IPS-NIHi7 (cell line): ENCODE measurements at regions not wholly inside any gene's neighbourhood (a gene's known extent, or its start where the extent isn't known, plus 50 kb on each side); places are given as distances from the start of the nearest gene placed in this dataset.

Source experiments
- DNase-seq: peaks from one replicate; pipeline ENCODE4 v3.0.0; 2012; ENCODE audit warnings: mixed read lengths; ENCODE audit errors: extremely low spot score

DNA sequence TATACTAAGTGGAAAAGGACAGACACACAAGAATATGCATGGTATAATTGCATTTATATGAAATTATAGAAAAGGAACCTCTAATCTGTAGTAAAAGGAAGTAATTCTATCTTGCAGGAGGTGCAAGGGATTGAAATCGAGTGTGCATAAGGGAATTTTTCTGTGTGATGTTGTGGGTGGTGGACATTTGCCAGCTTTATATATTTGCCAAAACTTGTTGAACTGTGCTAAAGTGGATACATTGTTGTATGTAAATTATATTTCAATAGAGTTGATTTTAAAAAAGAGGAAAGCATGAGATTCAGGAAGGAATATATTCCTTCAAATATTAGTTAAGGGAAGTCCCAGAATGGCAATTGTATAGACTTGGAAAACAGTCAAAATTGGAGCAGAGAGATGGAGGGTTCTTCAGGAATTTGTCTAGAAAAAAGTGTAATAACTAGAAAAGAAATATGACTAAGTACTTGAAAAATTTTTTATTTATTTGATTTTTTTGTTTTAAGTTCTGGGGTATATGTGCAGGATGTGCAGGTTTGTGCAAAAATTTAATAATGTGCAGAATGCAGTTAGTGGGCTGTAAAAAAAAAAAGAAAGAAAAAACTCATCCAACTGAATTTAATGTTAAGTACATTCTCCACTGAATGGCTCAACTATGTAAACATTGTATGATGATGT, 96.1 kb downstream of the ARL4A start:
- no peak for DNase-seq

DNA sequence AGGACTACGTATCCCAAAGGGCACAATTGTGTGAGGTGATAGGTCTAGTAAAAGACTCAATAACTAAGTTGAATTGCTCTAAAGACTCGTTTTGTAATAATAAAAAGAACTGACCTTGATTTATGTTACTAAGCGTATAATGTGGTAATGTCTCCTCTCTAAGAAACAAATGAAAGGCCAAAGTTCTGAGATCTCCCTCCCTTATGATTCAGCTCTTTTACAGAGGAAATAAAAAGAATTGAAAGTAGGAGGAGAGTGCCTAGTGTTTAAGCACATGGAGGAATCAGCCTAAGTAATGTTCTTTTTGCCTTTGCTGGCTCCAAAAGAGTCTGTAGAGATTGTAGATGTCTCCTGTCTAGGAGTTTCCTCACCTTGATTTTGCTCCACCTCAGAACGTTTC, 98.0 kb downstream of the ARL4A start:
- DNase-seq, result no peak

DNA sequence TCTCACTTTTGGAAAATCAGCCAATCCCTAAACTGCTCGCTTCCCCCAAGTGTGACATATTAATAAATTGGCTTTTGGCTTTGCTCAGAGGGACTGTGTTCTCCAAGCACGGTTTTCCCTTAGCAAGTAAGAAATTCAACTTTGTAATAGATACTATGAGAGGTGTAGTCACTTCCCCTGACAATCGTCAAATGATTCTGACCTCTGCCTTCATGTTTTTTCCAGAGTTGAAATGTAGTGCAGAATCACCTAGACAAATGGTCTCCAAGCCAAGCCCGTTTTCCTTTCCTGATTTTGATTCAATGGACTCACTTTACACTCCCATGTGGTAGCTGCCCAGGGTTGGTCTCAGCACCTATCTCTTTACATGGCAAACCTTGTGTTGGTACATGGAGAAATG, 99.1 kb downstream of the ARL4A start:
- no peak for DNase-seq

DNA sequence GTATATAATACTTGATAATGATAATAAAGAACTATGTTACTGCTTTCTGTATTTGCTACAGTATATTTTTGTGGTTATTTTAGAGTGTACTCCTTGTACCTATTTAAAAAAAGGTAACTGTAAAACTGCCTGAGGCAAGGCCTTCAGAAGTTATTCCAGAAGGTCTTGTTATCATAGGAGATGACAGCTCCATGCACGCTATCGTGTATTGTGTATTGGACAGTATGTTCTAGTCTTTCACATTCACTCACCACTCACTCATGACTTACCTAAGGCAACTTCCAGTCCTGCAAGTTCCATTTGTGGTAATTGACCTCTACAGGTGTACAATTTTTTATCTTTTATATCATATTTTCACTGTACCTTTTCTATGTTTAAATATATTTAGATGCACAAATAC, 100.7 kb downstream of the ARL4A start:
- no peak for DNase-seq

DNA sequence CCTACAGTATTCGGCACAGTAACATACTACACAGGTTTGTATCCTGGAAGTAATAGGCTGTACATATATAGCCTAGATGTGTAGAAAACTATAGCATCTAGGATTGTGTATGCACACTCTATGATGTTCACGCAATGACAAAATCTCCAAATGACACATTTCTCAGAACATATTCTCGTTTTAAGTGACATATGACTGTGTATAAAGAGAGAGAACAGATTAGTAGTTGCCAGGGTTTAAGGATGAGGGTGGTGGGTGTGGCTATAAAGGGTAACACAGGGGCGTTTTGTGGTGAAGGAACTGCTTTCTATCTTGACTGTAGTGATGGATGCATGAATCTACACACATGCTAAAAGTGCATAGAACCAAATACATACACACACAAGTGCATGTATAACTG, 101.2 kb downstream of the ARL4A start:
- no peak for DNase-seq

DNA sequence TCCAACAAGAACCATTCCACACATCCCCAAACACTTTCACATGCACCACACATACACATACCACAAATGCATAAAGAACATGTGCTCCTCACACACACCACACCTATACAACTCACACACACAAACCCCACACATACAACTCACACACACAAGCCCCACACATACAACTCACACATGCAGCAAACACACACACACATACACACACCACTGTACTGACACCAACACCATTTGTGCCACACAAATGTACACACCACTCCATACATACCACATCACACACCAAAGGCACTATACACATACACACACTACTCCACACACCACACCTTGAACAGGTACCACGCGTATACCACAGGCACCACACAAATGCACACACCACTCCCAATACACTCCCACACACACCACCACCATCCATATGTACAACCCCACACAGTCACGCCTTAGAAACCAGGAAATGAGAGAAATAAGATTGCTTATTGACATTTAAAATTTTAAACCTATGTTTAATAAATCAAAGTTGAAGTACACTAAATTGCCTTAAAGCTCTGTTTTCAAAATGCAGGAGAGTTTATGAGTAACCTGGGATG, 107.4 kb downstream of the ARL4A start:
- DNase-seq, result no peak

DNA sequence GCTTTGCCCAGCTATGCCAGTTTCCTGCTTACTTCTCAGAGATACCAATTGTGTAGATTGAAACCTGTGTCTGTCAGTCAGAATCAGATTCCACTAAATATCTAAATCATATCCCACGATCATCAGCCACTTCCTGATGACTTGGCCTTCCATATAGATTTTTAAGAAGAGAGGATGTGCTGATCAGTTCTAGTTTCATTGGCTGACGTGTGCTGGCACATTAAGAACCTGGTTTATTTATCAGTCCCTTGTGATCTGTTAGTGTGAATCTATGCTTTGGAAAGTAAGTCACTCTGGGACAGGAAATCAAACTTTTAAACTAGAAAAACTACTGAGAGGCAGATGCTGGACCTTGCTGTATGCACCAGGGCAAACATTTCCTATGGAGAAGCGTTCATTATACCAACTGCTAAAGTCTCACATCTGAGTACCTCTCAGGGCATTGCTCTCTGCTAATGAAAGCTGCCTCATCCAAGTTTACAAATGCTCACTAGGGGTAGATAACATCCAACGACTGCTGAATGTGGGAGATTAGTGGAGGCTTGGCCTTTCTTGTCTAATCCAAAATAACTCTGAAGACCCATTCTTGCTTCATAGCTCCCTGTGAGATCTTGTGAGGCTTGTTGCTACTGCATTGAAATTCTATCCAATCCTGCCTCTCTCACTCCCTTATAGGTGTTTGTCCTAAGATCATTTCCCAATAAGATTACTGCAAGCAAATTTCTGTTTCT, 109.1 kb downstream of the ARL4A start:
- no peak for DNase-seq

DNA sequence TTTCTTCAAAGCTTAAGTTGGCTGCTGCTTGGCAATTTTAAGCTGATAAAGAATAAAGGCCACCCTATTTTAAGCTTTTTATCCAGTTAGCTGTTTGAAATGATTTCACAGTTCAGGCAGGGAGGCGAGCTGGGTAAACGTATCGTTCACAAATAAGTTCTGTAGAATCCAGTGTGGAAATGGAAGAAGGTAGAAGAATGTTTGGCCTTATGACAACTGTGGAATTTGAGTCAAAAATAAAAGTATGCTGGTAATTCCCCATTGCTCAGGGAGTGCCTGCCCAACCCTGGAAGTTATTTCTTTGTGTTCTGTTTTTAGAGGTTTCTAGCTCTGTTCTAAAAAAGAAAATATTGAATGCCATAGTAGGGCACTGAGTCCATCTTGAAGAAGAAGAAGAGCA, 113.1 kb downstream of the ARL4A start:
- no peak for DNase-seq

DNA sequence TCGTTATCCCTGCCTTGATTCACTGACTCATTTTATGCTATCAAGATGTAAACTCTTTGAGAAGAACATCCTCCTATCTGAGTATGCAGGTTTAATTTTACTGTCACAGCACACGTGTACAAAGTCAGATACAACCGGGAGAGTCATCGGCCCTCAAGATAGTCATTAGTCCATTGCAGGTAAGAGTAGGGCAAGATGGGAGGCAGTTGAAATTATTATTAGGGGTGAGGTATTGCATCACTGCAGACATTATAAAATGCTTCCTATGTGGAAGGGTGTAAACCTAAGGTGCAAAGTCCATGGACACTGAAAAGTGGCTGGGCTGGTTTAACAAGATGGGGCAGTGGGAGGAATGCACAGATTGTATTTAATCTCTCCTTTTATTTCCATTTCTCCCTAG, 113.7 kb downstream of the ARL4A start:
- DNase-seq, result no peak

DNA sequence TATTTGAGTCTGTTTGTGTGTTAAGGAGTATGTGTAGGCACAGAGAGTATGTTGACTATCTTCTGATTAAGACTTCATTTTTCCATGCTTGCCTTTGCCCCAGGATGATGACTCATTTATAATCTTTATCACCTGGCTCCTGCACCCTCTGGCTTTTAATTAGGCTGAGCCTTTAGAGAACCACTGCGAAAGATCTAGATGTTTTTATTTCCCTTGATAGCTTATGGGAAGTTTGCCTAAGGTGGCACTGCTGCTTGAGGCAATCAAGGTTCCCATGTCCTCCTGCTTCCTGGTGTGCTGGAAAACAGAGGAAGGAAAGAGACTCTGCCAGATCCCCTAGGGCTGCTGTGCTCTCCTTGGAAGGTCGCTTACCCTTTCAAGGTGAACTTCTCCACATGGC, 114.6 kb downstream of the ARL4A start:
- no peak for DNase-seq

DNA sequence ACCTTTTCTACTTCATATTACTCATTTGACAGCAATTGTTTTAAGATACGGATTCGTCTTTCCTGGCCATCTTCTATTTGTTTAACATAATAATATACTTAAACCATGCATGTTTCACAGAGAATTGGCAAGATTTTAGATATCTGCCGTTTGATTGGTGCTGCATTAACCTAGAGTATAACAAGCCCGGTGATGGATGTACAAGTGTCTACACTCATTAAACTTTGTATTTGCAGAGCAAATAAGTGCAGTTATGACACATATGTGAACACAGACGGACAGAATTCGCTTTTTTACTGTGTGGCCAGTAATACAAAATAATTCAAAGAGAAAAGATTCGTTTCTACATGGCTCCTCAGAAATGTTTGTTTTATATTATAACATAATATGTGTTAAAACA, 116.1 kb downstream of the ARL4A start:
- no peak for DNase-seq

DNA sequence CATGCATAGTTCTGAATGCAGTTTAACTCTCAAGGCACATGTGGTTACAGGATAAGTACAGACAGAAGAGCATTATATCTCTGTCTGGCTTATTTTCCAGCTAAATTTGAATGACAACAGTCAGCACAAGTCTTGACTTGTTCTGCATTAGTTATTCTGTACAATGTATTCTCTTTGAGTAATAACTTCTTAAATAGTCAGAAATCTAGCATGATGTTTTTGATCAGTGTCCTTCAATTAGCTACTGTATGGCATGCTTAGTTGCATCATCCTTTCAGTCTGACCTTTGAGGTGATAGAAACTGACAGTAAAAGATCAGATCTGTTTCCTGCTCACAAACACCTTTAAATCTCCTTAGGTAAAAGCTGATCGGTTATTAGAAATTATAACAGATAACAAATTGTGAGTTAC, 118.1 kb downstream of the ARL4A start:
- DNase-seq, result no peak

DNA sequence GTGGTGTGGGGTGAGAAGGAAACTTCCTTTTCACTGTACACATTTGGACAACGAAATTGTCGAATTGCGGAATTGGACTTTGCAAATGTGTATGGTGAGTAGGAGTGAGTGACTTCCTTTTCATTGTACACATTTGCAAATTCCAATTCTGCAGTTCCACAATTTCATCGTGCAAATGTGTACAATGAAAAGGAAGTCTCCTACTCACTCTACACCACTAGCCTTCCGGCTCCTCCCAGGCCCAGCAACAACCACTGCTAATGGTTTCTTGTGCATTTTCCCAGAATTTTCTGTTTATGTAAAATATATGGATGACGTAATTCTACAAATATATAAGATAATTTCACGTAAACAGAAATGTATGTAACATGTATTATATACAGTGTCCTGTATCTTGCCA, 118.5 kb downstream of the ARL4A start:
- DNase-seq, result no peak

DNA sequence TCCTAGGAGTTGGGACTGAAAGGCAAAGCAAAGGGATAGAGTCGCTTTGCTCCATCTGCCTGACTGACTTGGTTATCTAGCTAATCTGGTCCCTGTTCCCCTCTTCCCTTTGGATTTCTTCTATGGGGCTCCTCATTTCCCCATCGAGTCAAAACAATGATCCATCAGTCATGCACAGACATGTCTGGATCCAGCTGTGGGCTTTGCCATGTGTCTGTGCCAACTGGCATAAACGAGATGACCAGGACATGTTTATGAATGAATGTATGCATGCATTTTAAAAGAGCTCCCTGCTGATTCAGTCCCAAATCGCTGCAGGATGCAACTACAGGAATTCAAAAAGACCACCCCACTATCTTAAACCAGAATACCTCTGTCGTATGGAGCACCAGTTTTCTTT, 122.0 kb downstream of the ARL4A start:
- DNase-seq, result peak; percentile 14

DNA sequence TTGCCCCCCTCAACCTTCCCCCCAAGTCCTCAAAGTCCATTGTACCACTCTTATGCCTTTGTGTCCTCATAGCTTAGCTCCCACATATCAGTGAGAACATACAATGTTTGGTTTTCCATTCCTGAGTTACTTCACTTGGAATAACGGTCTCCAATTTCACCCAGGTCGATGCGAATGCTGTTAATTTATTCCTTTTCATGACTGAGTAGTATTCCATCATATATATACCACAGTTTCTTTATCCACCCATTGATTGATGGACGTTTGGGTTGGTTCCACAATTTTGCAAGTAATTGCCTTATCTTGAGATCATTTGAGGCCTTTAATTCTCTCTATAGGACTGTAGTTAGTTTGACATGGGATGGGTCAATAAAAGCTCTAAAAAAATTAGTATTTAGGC, 124.7 kb downstream of the ARL4A start:
- no peak for DNase-seq

DNA sequence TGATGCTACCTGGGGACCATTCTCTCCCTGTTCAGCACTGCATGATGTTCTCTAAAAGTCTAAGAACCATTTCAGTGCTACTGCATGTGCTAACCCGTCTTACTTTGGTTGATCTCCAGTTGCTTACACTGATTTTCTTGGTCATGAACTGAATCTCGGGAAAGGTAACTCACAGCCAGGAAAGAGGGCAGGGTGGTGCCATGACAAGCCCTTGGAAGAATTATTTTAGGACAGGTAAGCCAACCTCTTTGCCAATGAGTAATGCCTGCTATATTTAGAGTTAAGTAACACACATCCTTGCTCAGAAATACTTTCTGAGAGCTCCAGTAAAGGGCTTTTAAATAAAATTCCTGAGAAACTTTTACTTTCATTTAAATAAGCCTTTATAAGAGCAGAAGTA, 126.7 kb downstream of the ARL4A start:
- no peak for DNase-seq

DNA sequence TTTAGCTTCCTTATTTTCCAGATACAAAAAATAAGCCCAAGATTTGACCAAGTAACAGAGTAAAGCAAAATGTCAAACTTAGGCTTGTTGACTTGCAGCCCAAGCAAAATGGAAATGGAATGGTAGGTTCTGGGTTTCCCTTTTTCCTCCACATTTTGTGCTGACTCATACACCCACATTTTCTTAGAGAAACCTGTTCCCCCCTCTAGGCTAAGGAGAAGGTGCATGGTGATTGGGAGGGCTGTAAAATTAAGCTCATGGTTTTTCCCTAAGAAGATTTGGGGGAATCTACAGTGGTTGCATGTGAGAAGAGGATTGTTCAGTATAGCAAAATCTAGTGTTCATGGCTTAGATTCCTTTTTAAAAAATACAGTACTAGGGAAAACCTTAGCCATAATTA, 127.4 kb downstream of the ARL4A start:
- DNase-seq, result no peak

DNA sequence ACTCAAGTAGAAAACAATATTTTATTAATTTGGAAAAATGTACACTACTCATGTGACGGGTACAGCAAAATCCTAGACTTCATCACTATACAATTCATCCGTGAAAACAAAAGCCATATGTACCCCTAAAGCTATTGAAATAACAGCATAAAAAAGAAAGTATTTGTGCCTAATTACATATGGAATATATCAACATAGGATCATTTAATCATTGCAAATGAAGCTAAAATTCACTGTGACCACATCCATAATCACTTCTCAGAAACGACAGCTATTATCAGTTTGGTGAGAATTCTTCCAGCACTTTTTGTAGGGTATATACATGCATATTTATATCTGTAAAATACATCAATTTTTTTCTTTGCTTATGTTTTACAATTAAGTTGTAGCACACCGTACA, 128.0 kb downstream of the ARL4A start:
- DNase-seq, result no peak

DNA sequence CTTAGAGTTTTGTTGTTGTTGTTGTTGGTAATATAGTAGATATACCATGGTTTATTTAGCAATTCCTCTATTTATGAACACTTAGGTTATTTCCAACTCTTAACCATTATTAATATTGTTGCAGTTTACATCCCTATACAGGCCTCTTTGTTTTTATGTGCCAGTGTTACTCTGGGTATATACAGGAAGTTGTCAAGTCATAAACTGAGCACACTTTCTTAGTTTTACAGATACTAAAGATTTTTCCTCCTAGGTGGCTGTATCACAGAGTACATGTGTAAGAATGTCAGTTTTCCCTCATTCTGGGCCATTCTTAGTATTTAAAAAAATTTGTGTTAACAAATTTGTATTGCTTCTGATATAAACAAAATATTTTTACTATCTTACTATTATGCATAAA, 128.4 kb downstream of the ARL4A start:
- no peak for DNase-seq

DNA sequence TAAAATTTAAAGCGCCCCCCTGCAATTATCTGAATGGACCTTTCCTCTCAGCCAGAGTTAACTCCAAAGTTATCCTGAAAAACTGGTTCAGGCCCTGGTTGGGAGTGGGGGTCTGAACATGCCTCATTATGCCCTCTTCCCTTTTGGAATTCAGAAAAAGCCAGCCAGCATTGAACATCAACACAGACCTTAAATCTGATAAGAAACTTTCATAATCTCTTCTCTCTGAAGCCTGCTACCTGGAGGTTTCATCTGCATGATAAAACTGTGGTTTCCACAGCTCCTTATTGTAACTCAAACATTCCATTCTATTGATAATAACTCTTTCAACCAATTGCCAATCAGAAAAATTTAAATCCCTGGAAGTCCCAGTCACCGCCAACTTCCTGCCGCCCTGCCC, 133.3 kb downstream of the ARL4A start:
- DNase-seq, result no peak

DNA sequence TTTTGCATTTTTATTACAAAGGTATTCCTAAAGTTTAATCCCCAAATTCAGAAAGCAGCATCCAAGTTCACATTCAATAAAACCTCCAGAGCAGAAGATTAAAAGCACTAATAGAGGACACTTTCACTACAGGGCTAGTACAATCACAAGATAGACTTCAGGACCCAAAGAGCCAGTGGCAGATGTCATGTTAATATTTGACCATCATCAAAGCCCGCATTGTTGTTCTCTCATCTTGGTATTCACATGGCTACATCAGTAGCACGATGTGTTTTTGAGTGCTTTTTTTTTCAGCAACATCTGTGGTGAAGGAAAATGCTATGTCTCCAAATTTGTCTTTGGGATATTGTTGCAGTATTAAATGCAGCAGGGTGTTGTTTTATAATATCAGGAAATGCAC, 134.3 kb downstream of the ARL4A start:
- DNase-seq, result no peak

DNA sequence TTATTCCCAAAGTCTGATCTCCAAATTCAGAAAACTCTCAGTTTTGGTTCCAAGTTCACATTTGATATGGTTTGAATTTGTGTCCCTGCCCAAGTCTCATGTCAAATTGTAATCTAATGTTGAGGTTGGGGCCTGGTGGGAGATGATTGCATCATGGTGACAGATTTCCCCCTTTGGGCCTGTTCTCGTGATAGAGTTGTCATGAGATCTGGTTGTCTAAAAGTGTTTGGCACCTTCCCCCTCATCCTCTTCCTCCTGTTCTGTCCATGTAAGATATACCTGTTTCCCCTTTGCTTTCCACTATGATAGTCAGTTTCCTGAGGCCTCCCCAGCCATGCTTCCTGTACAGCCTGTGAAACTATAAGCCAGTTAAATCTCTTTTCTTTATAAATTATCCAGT, 138.6 kb downstream of the ARL4A start:
- no peak for DNase-seq

DNA sequence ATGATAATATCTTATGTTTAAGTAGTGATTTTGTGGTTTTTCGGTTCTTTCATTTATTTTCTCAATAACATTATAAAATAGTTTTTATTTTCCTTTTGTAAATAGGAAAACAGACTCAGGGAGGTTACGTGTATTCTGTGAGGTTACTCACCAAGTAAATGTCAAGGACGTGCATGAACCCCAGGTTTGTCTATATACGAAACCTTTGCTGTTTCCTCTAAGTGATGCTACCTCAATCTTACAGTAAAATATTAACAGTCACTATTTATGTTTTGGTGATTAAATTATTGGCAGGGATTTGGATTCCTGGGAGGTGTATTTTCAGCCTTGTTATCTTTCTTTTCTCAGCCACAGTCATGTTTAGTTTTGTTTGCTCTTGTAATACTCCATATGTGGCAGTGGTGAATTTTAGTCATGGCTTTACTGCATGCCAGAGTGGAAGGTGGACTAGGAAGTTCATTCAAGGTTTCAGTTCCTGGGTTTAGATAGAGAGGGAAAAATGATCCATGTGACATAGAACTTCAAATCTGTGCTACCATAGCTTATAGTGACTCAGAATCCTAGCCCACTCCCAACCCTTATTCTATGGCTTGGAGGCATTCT, 139.9 kb downstream of the ARL4A start:
- DNase-seq, result no peak
